CD4-positive, alpha-beta T cell (primary cell): ENCODE measurements at regions not wholly inside any gene's neighbourhood (a gene's known extent, or its start where the extent isn't known, plus 50 kb on each side); places are given as distances from the start of the nearest gene placed in this dataset.

ENCODE experiments used
- ATAC-seq: fragments of 200-7000 bp; cut with Tn5 transposase; one replicate; pipeline ENCODE4 v1.10.0; 2022; ENCODE audit warnings: mild to moderate bottlenecking; ENCODE audit not compliant: poor library complexity
- CTCF ChIA-PET: fragments of 350-600 bp; sonication (Branson Sonifier 250); formaldehyde crosslinking; loops from one replicate; lab custom pipeline; 2021; ENCODE audit warnings: antibody characterized with exemption, inconsistent platforms; lab: Charles Lee
- POLR2A ChIA-PET: fragments of 350-600 bp; sonication (Branson Sonifier 250); formaldehyde crosslinking; loops from one replicate; lab custom pipeline; 2021; ENCODE audit warnings: antibody characterized with exemption, inconsistent platforms; lab: Charles Lee
- DNase-seq, 14 experiments: peaks; one replicate each; pipeline ENCODE4 v3.0.0-alpha.2; 2013 to 2020; ENCODE audit warnings: mixed read lengths in 2 of 14
- H3K27ac ChIP-seq, 2 donors: one replicate each; pipeline versions ENCODE4 v1.5.1 to v1.7.0; 2013; ENCODE audit warnings: low read length in 2 of 2, low read depth in 1 of 2, mild to moderate bottlenecking in 1 of 2
- H3K27me3 ChIP-seq, 2 experiments: 1 replicate in 1 of 2; 2 replicates in 1 of 2; pipeline versions ENCODE4 v1.6.1 to v1.7.0; 2013; ENCODE audit warnings: low read length in 2 of 2, control low read depth in 1 of 2, mild to moderate bottlenecking in 1 of 2, moderate library complexity in 1 of 2; ENCODE audit not compliant: insufficient read depth in 2 of 2, control insufficient read depth in 1 of 2
- H3K36me3 ChIP-seq: one replicate; pipeline ENCODE4 v1.6.1; 2013; ENCODE audit warnings: low read length, control low read depth; ENCODE audit not compliant: insufficient read depth
- H3K4me1 ChIP-seq: one replicate; pipeline ENCODE4 v1.6.1; 2013; ENCODE audit warnings: low read length, control low read depth; ENCODE audit not compliant: insufficient read depth
- H3K4me3 ChIP-seq: one replicate; pipeline ENCODE4 v1.5.1; 2013; ENCODE audit warnings: mild to moderate bottlenecking, low read length, moderate library complexity
- H3K9me3 ChIP-seq, 2 experiments: 1 replicate in 1 of 2; 2 replicates in 1 of 2; pipeline versions ENCODE4 v1.6.1 to v1.7.0; 2013; ENCODE audit warnings: low read length in 2 of 2, mild to moderate bottlenecking in 2 of 2, control low read depth in 1 of 2, moderate library complexity in 1 of 2; ENCODE audit not compliant: control insufficient read depth in 1 of 2, insufficient read depth in 1 of 2
- H3K27ac Mint-ChIP-seq: one replicate; pipeline ENCODE4 v1.8.0; 2020; ENCODE audit warnings: mixed read lengths
- H3K27me3 Mint-ChIP-seq: one replicate; pipeline ENCODE4 v1.8.0; 2021; ENCODE audit warnings: mixed read lengths
- H3K36me3 Mint-ChIP-seq: one replicate; pipeline ENCODE4 v1.8.0; 2021; ENCODE audit warnings: low read depth, mixed read lengths
- H3K4me1 Mint-ChIP-seq: one replicate; pipeline ENCODE4 v1.8.0; 2021; ENCODE audit warnings: low read depth, mixed read lengths
- H3K4me3 Mint-ChIP-seq: one replicate; pipeline ENCODE4 v1.8.0; 2020; ENCODE audit warnings: mild to moderate bottlenecking, mixed read lengths
- H3K9me3 Mint-ChIP-seq: one replicate; pipeline ENCODE4 v1.8.0; 2020; ENCODE audit warnings: mixed read lengths
- intact Hi-C, 2 experiments: fragments of 100-400 bp; cut with DNase I in 1 of 2; cut with micrococcal nuclease in 1 of 2; formaldehyde crosslinking; loops; one replicate each; pipeline versions ENCODE4 v1.15.1 to v1.9.0; 2023 to 2025; cut with DNase I, micrococcal nuclease
- TF ChIP-seq, protein P1 (sequence below): fragments of 200-600 bp; IDR thresholded peaks from one replicate; pipeline ENCODE4 v1.8.0; 2022; ENCODE audit warnings: antibody characterized with exemption, mild to moderate bottlenecking

DNA sequence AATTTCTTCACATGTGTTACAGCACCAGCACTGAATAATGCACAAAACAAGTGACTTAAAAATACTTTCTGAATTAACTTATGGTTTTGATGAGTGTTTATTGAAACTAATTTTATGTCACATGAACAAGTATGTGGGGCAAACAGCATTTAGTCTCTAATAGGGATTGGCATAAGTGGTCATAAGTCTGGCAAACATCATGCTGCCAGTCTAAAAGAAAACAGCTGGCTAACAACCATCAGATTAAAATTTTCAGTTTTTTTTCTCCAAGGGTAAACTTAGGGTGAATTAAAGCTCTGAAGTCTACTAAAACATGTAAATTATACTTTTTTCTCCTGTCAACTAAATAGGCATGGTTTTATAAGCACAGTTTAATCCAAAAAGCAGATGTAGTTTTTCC is 1014.2 kb downstream of the FAT4 start:
- ChIA-PET CTCF (no interaction called here), POLR2A (no interaction called here)
- H3K4me1 ChIP-seq = no peaks in the 10 kb centered on the region
- no peak overlapping the region for H3K27ac ChIP-seq
- H3K4me1 Mint-ChIP-seq = no peaks in the 10 kb centered on the region
- H3K4me3 Mint-ChIP-seq = no peak overlapping the region
- H3K27me3 Mint-ChIP-seq = no peaks in the 10 kb centered on the region
- H3K36me3 Mint-ChIP-seq = no peaks in the 10 kb centered on the region
- peaks cover 2% of the 10 kb centered on the region for H3K9me3 Mint-ChIP-seq
- no peak overlapping the region for H3K27ac Mint-ChIP-seq
- H3K27me3 ChIP-seq = no peaks in the 10 kb centered on the region
- no peak for ATAC-seq
- DNase-seq = no peak
- TF ChIP-seq, protein P1, sequence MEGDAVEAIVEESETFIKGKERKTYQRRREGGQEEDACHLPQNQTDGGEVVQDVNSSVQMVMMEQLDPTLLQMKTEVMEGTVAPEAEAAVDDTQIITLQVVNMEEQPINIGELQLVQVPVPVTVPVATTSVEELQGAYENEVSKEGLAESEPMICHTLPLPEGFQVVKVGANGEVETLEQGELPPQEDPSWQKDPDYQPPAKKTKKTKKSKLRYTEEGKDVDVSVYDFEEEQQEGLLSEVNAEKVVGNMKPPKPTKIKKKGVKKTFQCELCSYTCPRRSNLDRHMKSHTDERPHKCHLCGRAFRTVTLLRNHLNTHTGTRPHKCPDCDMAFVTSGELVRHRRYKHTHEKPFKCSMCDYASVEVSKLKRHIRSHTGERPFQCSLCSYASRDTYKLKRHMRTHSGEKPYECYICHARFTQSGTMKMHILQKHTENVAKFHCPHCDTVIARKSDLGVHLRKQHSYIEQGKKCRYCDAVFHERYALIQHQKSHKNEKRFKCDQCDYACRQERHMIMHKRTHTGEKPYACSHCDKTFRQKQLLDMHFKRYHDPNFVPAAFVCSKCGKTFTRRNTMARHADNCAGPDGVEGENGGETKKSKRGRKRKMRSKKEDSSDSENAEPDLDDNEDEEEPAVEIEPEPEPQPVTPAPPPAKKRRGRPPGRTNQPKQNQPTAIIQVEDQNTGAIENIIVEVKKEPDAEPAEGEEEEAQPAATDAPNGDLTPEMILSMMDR = no peak
- H3K36me3 ChIP-seq = no peaks in the 10 kb centered on the region
- intact Hi-C loops = no loop called here
- H3K4me3 ChIP-seq = no peak overlapping the region
- peaks cover 0 to 7% of the 10 kb centered on the region in 2 experiments for H3K9me3 ChIP-seq

DNA sequence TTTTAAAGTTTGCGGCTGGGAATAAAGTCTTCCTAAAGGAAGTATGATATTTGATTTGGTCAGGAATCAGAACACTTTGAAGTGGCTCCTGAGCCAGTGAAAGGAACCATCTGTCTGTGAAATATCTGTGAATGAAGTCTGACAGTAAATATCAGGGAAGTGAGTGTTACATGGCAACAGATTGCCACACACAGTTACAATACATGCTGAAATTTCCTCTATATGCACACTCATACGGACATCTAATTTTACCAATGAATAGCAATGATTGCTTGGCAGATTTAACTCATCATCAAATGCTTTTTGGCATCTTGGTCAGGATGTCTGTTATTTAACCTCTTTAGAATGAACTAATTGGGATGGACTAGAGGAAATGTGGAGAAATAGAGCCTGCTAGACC is 1023.8 kb downstream of the FAT4 start:
- no peaks in the 10 kb centered on the region for H3K36me3 Mint-ChIP-seq
- ATAC-seq (no peak), DNase-seq (no peak)
- Histone ChIP-seq H3K4me3 (no peak overlapping the region), H3K9me3 (no peaks in the 10 kb centered on the region), H3K27ac (no peak overlapping the region), H3K36me3 (no peaks in the 10 kb centered on the region), H3K4me1 (no peaks in the 10 kb centered on the region), H3K27me3 (no peaks in the 10 kb centered on the region)
- H3K9me3 Mint-ChIP-seq = peaks cover 12% of the 10 kb centered on the region
- intact Hi-C loops = no loop called here
- ChIA-PET CTCF (no interaction called here), POLR2A (no interaction called here)
- TF ChIP-seq, protein P1 = no peak
- H3K4me1 Mint-ChIP-seq = no peaks in the 10 kb centered on the region
- H3K27ac Mint-ChIP-seq = no peak overlapping the region
- no peak overlapping the region for H3K4me3 Mint-ChIP-seq
- no peaks in the 10 kb centered on the region for H3K27me3 Mint-ChIP-seq

DNA sequence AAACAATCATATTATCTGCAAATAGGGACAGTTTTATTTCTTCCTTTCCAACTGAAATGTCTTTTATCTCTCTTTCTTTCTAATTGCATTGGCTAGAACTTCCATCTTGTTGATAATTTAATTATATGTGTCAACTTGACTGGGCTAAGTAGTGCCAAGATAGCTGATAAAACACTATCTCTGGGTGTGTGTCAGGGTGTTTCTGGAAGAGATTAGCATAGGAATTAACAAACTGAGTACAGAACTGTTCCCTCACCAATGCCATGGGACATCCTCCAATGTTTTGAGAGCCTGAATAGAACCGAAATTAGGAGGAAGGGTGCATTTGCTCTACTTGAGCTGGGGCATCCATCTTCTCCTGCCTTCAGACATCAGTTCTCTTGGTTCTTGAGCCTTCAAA is 1027.2 kb downstream of the FAT4 start:
- Mint-ChIP-seq H3K4me3 (no peak overlapping the region), H3K36me3 (no peaks in the 10 kb centered on the region), H3K4me1 (no peaks in the 10 kb centered on the region), H3K27me3 (no peaks in the 10 kb centered on the region), H3K27ac (no peak overlapping the region), H3K9me3 (peaks cover 11% of the 10 kb centered on the region)
- TF ChIP-seq, protein P1 = no peak
- H3K4me3 ChIP-seq = no peak overlapping the region
- CTCF ChIA-PET = no interaction called here
- intact Hi-C loops = no loop called here
- no peaks in the 10 kb centered on the region for H3K4me1 ChIP-seq
- H3K36me3 ChIP-seq = no peaks in the 10 kb centered on the region
- ATAC-seq (no peak), DNase-seq (no peak)
- no peak overlapping the region for H3K27ac ChIP-seq
- peaks cover 0 to 3% of the 10 kb centered on the region in 2 experiments for H3K9me3 ChIP-seq
- POLR2A ChIA-PET = no interaction called here
- H3K27me3 ChIP-seq = no peaks in the 10 kb centered on the region
